Pancreas (tissue), 10 donors: ENCODE measurements at regions not wholly inside any gene's neighbourhood (a gene's known extent, or its start where the extent isn't known, plus 50 kb on each side); places are given as distances from the start of the nearest gene placed in this dataset.

Experiments
- ATAC-seq, 4 donors: fragments of 200-7000 bp; cut with Tn5 transposase; one replicate each; pipeline versions ENCODE4 v1.8.0 to v1.9.1; 2020; ENCODE audit warnings: mild to moderate bottlenecking in 4 of 4, moderate library complexity in 4 of 4
- DNase-seq, 6 donors: peaks; one replicate each; pipeline ENCODE4 v3.0.0-alpha.2; 2020
- FAIRE-seq: peaks from 2 replicates; lab custom pipeline; 2012; peaks lifted over from hg19 to GRCh38; lab: Jason Lieb, UNC
- H3K27ac ChIP-seq, 4 donors: fragments of 200-600 bp; sonication (generic); 1 replicate in 3 of 4; 2 replicates in 1 of 4; pipeline versions ENCODE4 v1.5.0 to v1.8.0; 2020
- H3K27me3 ChIP-seq, 4 donors: fragments of 200-600 bp; one replicate each; pipeline ENCODE4 v1.8.0; 2021
- H3K36me3 ChIP-seq, 3 donors: fragments of 200-600 bp; sonication (generic) in 1 of 3; one replicate each; pipeline versions ENCODE4 v1.5.0 to v1.8.0; 2020 to 2021
- H3K4me1 ChIP-seq, 3 donors: fragments of 200-600 bp; one replicate each; pipeline ENCODE4 v1.8.0; 2021
- H3K4me3 ChIP-seq, 4 donors: fragments of 200-600 bp; sonication (generic) in 2 of 4; one replicate each; pipeline versions ENCODE4 v1.5.0 to v1.8.0; 2020 to 2021
- H3K9me3 ChIP-seq, 4 donors: fragments of 200-600 bp; one replicate each; pipeline ENCODE4 v1.8.0; 2021
- CTCF ChIP-seq, 4 donors: fragments of 200-600 bp; sonication (generic) in 3 of 4; IDR thresholded peaks; one replicate each; pipeline versions ENCODE4 v1.5.0 to v1.8.0; 2021; ENCODE audit warnings: antibody characterized with exemption in 4 of 4
- WGBS, 2 donors: extraction: QIAGEN DNeasy Blood & Tissue Kit; methylation state at CpG; one replicate each; pipeline ENCODE4 v1.1.7; 2013; 5-methylcytosine and 5-hydroxymethylcytosine counted together
- intact Hi-C, 3 donors: fragments of 100-400 bp; cut with DNase I; formaldehyde crosslinking; loops; one replicate each; pipeline versions ENCODE4 v1.11.1 to v1.14.2; 2022
- donor health status: healthy with polysubstance abuse.
- donor health status: DM: no; HTN: no; CAD: no; lungs with moderate emphysema.
- donor health status: DM: no; HTN: no; CAD: no.
- donor health status: control.
- donor health status: control.
- donor health status: Bipolar disorder and iron deficiency.
- donor health status: DM: yes; HTN: yes; CAD: no.
- donor health status: DM: no; HTN: no; CAD: no.
- donor health status: DM: no; HTN: no; CAD: no.
- donor health status: DM: yes; HTN: yes; CAD: no.

- FAIRE-seq: no peak
Measured at GRCh38 chr7:156094350-156095146, 282.3 kb upstream of the SHH start.

GRCh38 chr7:156092307-156092706 is 280.0 kb upstream of the SHH start:
- TF ChIP-seq CTCF (IDR thresholded peaks at IDR 0.05): no peak
- H3K4me1 ChIP-seq: no peaks in the 10 kb centered on the region
- no peak overlapping the region for H3K4me3 ChIP-seq
- DNase-seq: no peak
- no peaks in the 10 kb centered on the region for H3K9me3 ChIP-seq
- no peaks in the 10 kb centered on the region for H3K36me3 ChIP-seq
- 90 to 92% methylated on average over 11 of the region's 11 CpGs for WGBS, 2 donors
- no peaks in the 10 kb centered on the region for H3K27me3 ChIP-seq
- no peak for FAIRE-seq
- no peak for ATAC-seq
- intact Hi-C loops: no loop called here
- no peak overlapping the region for H3K27ac ChIP-seq

More at GRCh38 chr7:156094350-156095146, 282.3 kb upstream of the SHH start:
- ATAC-seq (peak in 1 of 4 donors; percentile 53), DNase-seq (no peak)
- Histone ChIP-seq H3K9me3 (no peaks in the 10 kb centered on the region), H3K36me3 (no peaks in the 10 kb centered on the region), H3K4me3 (no peak overlapping the region), H3K27ac (no peak overlapping the region), H3K27me3 (no peaks in the 10 kb centered on the region), H3K4me1 (no peaks in the 10 kb centered on the region)
- WGBS, 2 donors: 69 to 77% methylated on average over 15 of the region's 15 CpGs
- no peak for TF ChIP-seq CTCF (IDR thresholded peaks at IDR 0.05)
- intact Hi-C loops: no loop called here

GRCh38 chr7:156091519-156092080 is 279.3 kb upstream of the SHH start:
- ATAC-seq (no peak), FAIRE-seq (no peak), DNase-seq (no peak)
- Histone ChIP-seq H3K27me3 (no peaks in the 10 kb centered on the region), H3K36me3 (no peaks in the 10 kb centered on the region), H3K27ac (no peak overlapping the region), H3K4me1 (no peaks in the 10 kb centered on the region), H3K4me3 (no peak overlapping the region), H3K9me3 (no peaks in the 10 kb centered on the region)
- TF ChIP-seq CTCF (IDR thresholded peaks at IDR 0.05): no peak
- WGBS, 2 donors: 90 to 93% methylated on average over 10 of the region's 10 CpGs
- intact Hi-C loops: no loop called here

- no peaks in the 10 kb centered on the region for H3K36me3 ChIP-seq
- intact Hi-C loops: no loop called here
- no peak overlapping the region for H3K4me3 ChIP-seq
- no peaks in the 10 kb centered on the region for H3K4me1 ChIP-seq
- H3K27ac ChIP-seq: no peak overlapping the region
- TF ChIP-seq CTCF (IDR thresholded peaks at IDR 0.05): no peak
- 81 to 82% methylated on average over 6 of the region's 6 CpGs for WGBS, 2 donors
- H3K27me3 ChIP-seq: no peaks in the 10 kb centered on the region
- ATAC-seq (no peak), DNase-seq (no peak), FAIRE-seq (no peak)
- H3K9me3 ChIP-seq: no peaks in the 10 kb centered on the region
Measured at GRCh38 chr7:156090988-156091387, 278.7 kb upstream of the SHH start.

- Histone ChIP-seq H3K4me1 (no peaks in the 10 kb centered on the region), H3K9me3 (no peaks in the 10 kb centered on the region), H3K27ac (no peak overlapping the region), H3K36me3 (no peaks in the 10 kb centered on the region), H3K27me3 (no peaks in the 10 kb centered on the region), H3K4me3 (no peak overlapping the region)
- no peak for TF ChIP-seq CTCF (IDR thresholded peaks at IDR 0.05)
- ATAC-seq (no peak), FAIRE-seq (no peak), DNase-seq (no peak)
- intact Hi-C loops: no loop called here
- WGBS, 2 donors: 88 to 91% methylated on average over 11 of the region's 11 CpGs
Measured at GRCh38 chr7:156089222-156089621, 277.0 kb upstream of the SHH start.
